K562 (cell line): ENCODE measurements at regions not wholly inside any gene's neighbourhood (a gene's known extent, or its start where the extent isn't known, plus 50 kb on each side); places are given as distances from the start of the nearest gene placed in this dataset.

Source experiments
- ATAC-seq: fragments of 200-7000 bp; cut with Tn5 transposase; 3 replicates; pipeline ENCODE4 v1.9.1; 2020; ENCODE audit warnings: moderate library complexity
- BruUV-seq: library from RNA; stranded (reverse); fragments of 400-500 nt; replicated peaks from 2 replicates; lab custom pipeline; 2021; lab: Mats Ljungman, UMichigan
- CTCF ChIA-PET: fragments of 300-600 bp; formaldehyde crosslinking; extraction: SDS; loops from one replicate; lab custom pipeline; 2021; ENCODE audit warnings: low intra/inter-chr PET ratio; lab: Yijun Ruan, JAX
- POLR2A ChIA-PET: fragments of 300-600, 350-650 bp; sonication (Branson Sonifier 250); formaldehyde crosslinking; extraction: SDS; loops from one replicate; lab custom pipeline; 2021; ENCODE audit warnings: antibody characterized with exemption, inconsistent platforms; lab: Yijun Ruan, JAX
- DNase-seq, 4 experiments: peaks; one replicate each; pipeline versions ENCODE4 v3.0.0 to v3.0.0-alpha.2; 2011 to 2018; ENCODE audit warnings: low spot score in 3 of 4, mixed read lengths in 3 of 4; ENCODE audit errors: extremely low read depth in 1 of 4
- FAIRE-seq: peaks from 2 replicates; lab custom pipeline; 2011; peaks lifted over from hg19 to GRCh38; lab: Jason Lieb, UNC
- H2AFZ ChIP-seq: 2 replicates; pipeline ENCODE4 v1.6.0; 2011; ENCODE audit warnings: low read depth, low read length, control low read depth, inconsistent platforms
- H3K27ac ChIP-seq: fragments of 200-600 bp; 3 replicates; pipeline ENCODE4 v1.8.0; 2011; ENCODE audit warnings: low read depth, mild to moderate bottlenecking, control low read depth, inconsistent platforms, low read length, moderate library complexity, mixed read lengths; ENCODE audit errors: extremely low read depth
- H3K27me3 ChIP-seq, 2 experiments: fragments of 300-600 bp in 1 of 2; 2 replicates in 1 of 2; 3 replicates in 1 of 2; pipeline versions ENCODE4 v1.6.0 to v1.8.0; 2011; ENCODE audit warnings: inconsistent platforms in 2 of 2, low read length in 2 of 2, mild to moderate bottlenecking in 1 of 2, mixed read lengths in 1 of 2, moderate library complexity in 1 of 2; ENCODE audit not compliant: control insufficient read depth in 2 of 2, insufficient read depth in 2 of 2
- H3K36me3 ChIP-seq: fragments of 300-600 bp; 3 replicates; pipeline ENCODE4 v1.8.0; 2011; ENCODE audit warnings: mild to moderate bottlenecking, low read length, inconsistent platforms; ENCODE audit not compliant: control insufficient read depth, insufficient read depth
- H3K4me1 ChIP-seq, 2 experiments: fragments of 200-600 bp in 1 of 2; replicated peaks in 1 of 2; 2 replicates in 1 of 2; 3 replicates in 1 of 2; pipeline versions ENCODE4 v1.5.1 to v1.8.0; 2011; ENCODE audit warnings: inconsistent platforms in 2 of 2, low read length in 2 of 2, mild to moderate bottlenecking in 1 of 2, mixed read lengths in 1 of 2, moderate library complexity in 1 of 2; ENCODE audit not compliant: control insufficient read depth in 2 of 2, insufficient read depth in 2 of 2
- H3K4me2 ChIP-seq: 2 replicates; pipeline ENCODE4 v1.6.1; 2011; ENCODE audit warnings: low read length, control low read depth, inconsistent platforms, mixed read lengths; ENCODE audit not compliant: insufficient read depth
- H3K4me3 ChIP-seq: fragments of 200-600 bp; sonication (generic), shearing (Covaris generic); 2 replicates; pipeline ENCODE4 v1.5.1; 2016; ENCODE audit warnings: control low read depth, inconsistent platforms
- H3K79me2 ChIP-seq: fragments of 200-600 bp; 3 replicates; pipeline ENCODE4 v1.8.0; 2011; ENCODE audit warnings: low read length, inconsistent platforms; ENCODE audit not compliant: control insufficient read depth, insufficient read depth
- H3K9ac ChIP-seq, 2 experiments: 2 replicates each; pipeline versions ENCODE4 v1.6.0 to v1.6.1; 2011; ENCODE audit warnings: low read depth in 2 of 2, low read length in 2 of 2, control low read depth in 1 of 2, inconsistent platforms in 1 of 2, mild to moderate bottlenecking in 1 of 2, mixed read lengths in 1 of 2; ENCODE audit not compliant: insufficient read depth in 1 of 2
- H3K9me1 ChIP-seq: one replicate; pipeline ENCODE4 v1.6.0; 2011; ENCODE audit warnings: inconsistent platforms, mild to moderate bottlenecking, low read length, moderate library complexity; ENCODE audit not compliant: control insufficient read depth, insufficient read depth
- H3K9me3 ChIP-seq: replicated peaks from 2 replicates; pipeline ENCODE4 v1.5.1; 2011; ENCODE audit warnings: low read depth, low read length, inconsistent platforms; ENCODE audit not compliant: control insufficient read depth, insufficient read depth
- H4K20me1 ChIP-seq: replicated peaks from 2 replicates; pipeline ENCODE4 v1.6.1; 2011; ENCODE audit warnings: low read length, inconsistent platforms, mixed read lengths; ENCODE audit not compliant: control insufficient read depth, insufficient read depth
- EWSR1 ChIP-seq: fragments of 450-650 bp; IDR thresholded peaks from 2 replicates; pipeline ENCODE4 v1.6.1; 2018; ENCODE audit warnings: borderline replicate concordance, mild to moderate bottlenecking, low read depth, moderate library complexity; ENCODE audit not compliant: partially characterized antibody
- GATAD2B ChIP-seq: fragments of 450-650 bp; IDR thresholded peaks from 2 replicates; pipeline ENCODE4 v1.6.1; 2017; ENCODE audit warnings: mild to moderate bottlenecking, borderline replicate concordance
- MCM7 ChIP-seq, 2 experiments: fragments of 450-650 bp; IDR thresholded peaks; 2 replicates each; pipeline ENCODE4 v1.6.1; 2016 to 2018
- MEIS2 ChIP-seq: fragments of 450-650 bp; IDR thresholded peaks from 2 replicates; pipeline ENCODE4 v1.6.1; 2014; ENCODE audit warnings: mild to moderate bottlenecking; ENCODE audit not compliant: partially characterized antibody
- NCOA4 ChIP-seq: fragments of 450-650 bp; IDR thresholded peaks from 2 replicates; pipeline ENCODE4 v1.6.1; 2018; ENCODE audit warnings: mild to moderate bottlenecking; ENCODE audit not compliant: partially characterized antibody
- NR2C1 ChIP-seq, 2 experiments: fragments of 450-650 bp; IDR thresholded peaks; 2 replicates each; pipeline ENCODE4 v1.6.1; 2017; ENCODE audit warnings: mild to moderate bottlenecking in 2 of 2, antibody characterized with exemption in 1 of 2, inconsistent platforms in 1 of 2, missing compliant biosample characterization in 1 of 2, missing genetic modification characterization in 1 of 2
- POLR2A ChIP-seq: fragments of 450-650 bp; conservative IDR thresholded peaks from 2 replicates; pipeline ENCODE4 v1.6.1; 2016
- POLR2AphosphoS5 ChIP-seq: IDR thresholded peaks from 2 replicates; pipeline ENCODE4 v1.6.1; 2011; ENCODE audit warnings: mild to moderate bottlenecking, low read depth, low read length, moderate library complexity; ENCODE audit not compliant: control insufficient read depth, insufficient read depth
- SUPT5H ChIP-seq: fragments of 450-650 bp; IDR thresholded peaks from 2 replicates; pipeline ENCODE4 v1.6.1; 2016
- ZNF23 ChIP-seq: fragments of 250-450 bp; sonication (Bioruptor Pico); IDR thresholded peaks from 2 replicates; pipeline ENCODE4 v1.4.0; 2020; ENCODE audit warnings: mild to moderate bottlenecking
- ZNF311 ChIP-seq: fragments of 250-450 bp; sonication (Bioruptor Pico); IDR thresholded peaks from 2 replicates; pipeline ENCODE4 v1.4.0; 2020; ENCODE audit warnings: mild to moderate bottlenecking, moderate library complexity
- ZNF77 ChIP-seq: fragments of 250-450 bp; sonication (Bioruptor Pico); IDR thresholded peaks from 2 replicates; pipeline ENCODE4 v1.5.0; 2020
- in situ Hi-C: fragments of 300-500 bp; cut with MboI; formaldehyde crosslinking; loops from 4 replicates; pipeline ENCODE4 v1.15.0; 2018; ENCODE audit warnings: inconsistent platforms, mixed read lengths
- intact Hi-C: fragments of 100-400 bp; cut with micrococcal nuclease; formaldehyde crosslinking; loops from 2 replicates; pipeline ENCODE4 v1.14.2; 2022
- TF ChIP-seq, protein P1 (sequence below), 2 experiments: fragments of 450-650 bp in 1 of 2; sonication (generic) in 1 of 2; formaldehyde crosslinking in 1 of 2; IDR thresholded peaks in 1 of 2; conservative IDR thresholded peaks in 1 of 2; 2 replicates each; pipeline versions ENCODE4 v1.6.1 to v1.8.1; 2016 to 2023; ENCODE audit warnings: mild to moderate bottlenecking in 2 of 2, moderate library complexity in 2 of 2, inconsistent platforms in 1 of 2, missing genetic modification reagents in 1 of 2
- TF ChIP-seq, protein P2 (sequence below), 2 experiments: fragments of 450-650 bp; IDR thresholded peaks; 2 replicates each; pipeline ENCODE4 v1.6.1; 2018; ENCODE audit warnings: mild to moderate bottlenecking in 2 of 2, low read depth in 1 of 2; ENCODE audit not compliant: partially characterized antibody in 2 of 2

DNA sequence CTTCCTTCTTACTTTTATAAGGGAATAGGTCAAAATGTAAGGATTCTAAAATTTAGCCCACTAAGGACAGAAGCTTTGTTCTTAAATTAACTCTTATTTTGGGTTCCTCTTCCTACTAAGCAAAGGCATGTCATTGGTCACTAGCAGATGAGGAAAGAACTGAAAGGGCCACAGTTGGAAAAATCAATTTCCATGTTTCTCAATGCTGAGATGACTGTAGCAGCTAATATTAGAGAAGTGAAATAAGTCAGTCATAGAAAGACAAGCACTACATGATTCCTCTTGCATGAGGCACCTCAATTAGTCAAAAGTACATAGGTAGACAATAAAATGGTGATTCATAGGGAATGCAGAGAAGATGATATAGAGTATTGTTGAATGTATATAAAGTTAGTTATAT lies 353.7 kb downstream of the RSL24D1 start:
- TF ChIP-seq MCM7 (IDR thresholded peaks at IDR 0.05) (no peak), NR2C1 (IDR thresholded peaks at IDR 0.05) (no peak), NR2C1 (tag; IDR thresholded peaks at IDR 0.05) (no peak), POLR2A (no peak), NCOA4 (no peak), ZNF23 (no peak), EWSR1 (no peak), ZNF311 (CRISPR knock-in tag) (no peak), SUPT5H (no peak), GATAD2B (no peak), ZNF77 (CRISPR knock-in tag) (no peak), MEIS2 (no peak), POLR2AphosphoS5 (no peak)
- TF ChIP-seq, protein P1, sequence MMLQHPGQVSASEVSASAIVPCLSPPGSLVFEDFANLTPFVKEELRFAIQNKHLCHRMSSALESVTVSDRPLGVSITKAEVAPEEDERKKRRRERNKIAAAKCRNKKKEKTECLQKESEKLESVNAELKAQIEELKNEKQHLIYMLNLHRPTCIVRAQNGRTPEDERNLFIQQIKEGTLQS (IDR thresholded peaks at IDR 0.05), result no peak
- TF ChIP-seq, protein P1 (CRISPR knock-in tag; conservative IDR thresholded peaks at IDR 0.05), result no peak
- TF ChIP-seq, protein P2, sequence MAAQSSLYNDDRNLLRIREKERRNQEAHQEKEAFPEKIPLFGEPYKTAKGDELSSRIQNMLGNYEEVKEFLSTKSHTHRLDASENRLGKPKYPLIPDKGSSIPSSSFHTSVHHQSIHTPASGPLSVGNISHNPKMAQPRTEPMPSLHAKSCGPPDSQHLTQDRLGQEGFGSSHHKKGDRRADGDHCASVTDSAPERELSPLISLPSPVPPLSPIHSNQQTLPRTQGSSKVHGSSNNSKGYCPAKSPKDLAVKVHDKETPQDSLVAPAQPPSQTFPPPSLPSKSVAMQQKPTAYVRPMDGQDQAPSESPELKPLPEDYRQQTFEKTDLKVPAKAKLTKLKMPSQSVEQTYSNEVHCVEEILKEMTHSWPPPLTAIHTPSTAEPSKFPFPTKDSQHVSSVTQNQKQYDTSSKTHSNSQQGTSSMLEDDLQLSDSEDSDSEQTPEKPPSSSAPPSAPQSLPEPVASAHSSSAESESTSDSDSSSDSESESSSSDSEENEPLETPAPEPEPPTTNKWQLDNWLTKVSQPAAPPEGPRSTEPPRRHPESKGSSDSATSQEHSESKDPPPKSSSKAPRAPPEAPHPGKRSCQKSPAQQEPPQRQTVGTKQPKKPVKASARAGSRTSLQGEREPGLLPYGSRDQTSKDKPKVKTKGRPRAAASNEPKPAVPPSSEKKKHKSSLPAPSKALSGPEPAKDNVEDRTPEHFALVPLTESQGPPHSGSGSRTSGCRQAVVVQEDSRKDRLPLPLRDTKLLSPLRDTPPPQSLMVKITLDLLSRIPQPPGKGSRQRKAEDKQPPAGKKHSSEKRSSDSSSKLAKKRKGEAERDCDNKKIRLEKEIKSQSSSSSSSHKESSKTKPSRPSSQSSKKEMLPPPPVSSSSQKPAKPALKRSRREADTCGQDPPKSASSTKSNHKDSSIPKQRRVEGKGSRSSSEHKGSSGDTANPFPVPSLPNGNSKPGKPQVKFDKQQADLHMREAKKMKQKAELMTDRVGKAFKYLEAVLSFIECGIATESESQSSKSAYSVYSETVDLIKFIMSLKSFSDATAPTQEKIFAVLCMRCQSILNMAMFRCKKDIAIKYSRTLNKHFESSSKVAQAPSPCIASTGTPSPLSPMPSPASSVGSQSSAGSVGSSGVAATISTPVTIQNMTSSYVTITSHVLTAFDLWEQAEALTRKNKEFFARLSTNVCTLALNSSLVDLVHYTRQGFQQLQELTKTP (IDR thresholded peaks at IDR 0.05; ENCODE audit: low read depth in 1 of 2, partially characterized antibody in 2 of 2), result no peak
- POLR2A ChIA-PET, result no interaction called here
- no peaks in the 10 kb centered on the region for H3K9me1 ChIP-seq
- no TSS peak for BruUV-seq
- DNase-seq (no peak), FAIRE-seq (no peak), ATAC-seq (no peak)
- no peaks in the 10 kb centered on the region for H3K4me1 ChIP-seq
- in situ Hi-C loops (no loop called here), intact Hi-C loops (no loop called here)
- H3K9me3 ChIP-seq, result no peaks in the 10 kb centered on the region
- no peak overlapping the region for H3K4me3 ChIP-seq
- no peaks in the 10 kb centered on the region for H3K79me2 ChIP-seq
- H3K27me3 ChIP-seq, result no peaks in the 10 kb centered on the region
- CTCF ChIA-PET, result no interaction called here
- no peak overlapping the region for H3K27ac ChIP-seq
- no peaks in the 10 kb centered on the region for H4K20me1 ChIP-seq
- H3K9ac ChIP-seq, result no peak overlapping the region
- H3K4me2 ChIP-seq, result no peak overlapping the region
- H3K36me3 ChIP-seq, result no peaks in the 10 kb centered on the region
- no peak overlapping the region for H2AFZ ChIP-seq
